ENCODE measurements at regions not wholly inside any gene's neighbourhood (a gene's known extent, or its start where the extent isn't known, plus 50 kb on each side); places are given as distances from the start of the nearest gene placed in this dataset.

DNA sequence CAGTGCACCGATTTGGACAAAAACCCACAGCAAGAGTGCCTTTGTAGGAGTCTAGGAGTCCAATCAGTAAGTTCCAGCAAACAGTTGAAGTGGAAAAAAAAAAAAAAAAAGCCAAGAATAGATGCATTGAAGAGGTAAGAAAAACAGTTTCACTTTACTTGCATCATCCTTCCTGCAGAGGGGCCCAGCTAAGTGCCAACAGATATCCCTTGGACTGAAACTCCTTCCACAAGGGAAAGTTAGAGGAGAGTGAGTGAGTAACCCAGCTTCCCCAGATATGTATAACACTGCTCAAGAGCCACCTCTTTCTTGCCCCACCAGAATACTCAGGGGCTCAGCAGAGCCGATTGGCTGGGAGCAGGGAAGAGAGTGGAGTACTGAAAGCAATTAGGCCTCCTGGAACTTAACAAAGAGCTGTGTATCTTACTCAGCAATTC, 617.7 kb upstream of the SMIM31 start:
- TF ChIP-seq CTCF (IDR thresholded peaks at IDR 0.05) (no peak), EP300 (IDR thresholded peaks at IDR 0.05) (no peak), POLR2A (IDR thresholded peaks at IDR 0.05) (no peak)

Measured in stomach (tissue), 4 donors.